ENCODE measurements at regions not wholly inside any gene's neighbourhood (a gene's known extent, or its start where the extent isn't known, plus 50 kb on each side); places are given as distances from the start of the nearest gene placed in this dataset.

GRCh38 chr6:21462519-21462852 lies 131.1 kb upstream of the SOX4 start:
- no peaks in the 10 kb centered on the region for H3F3A ChIP-seq (ENCODE audit: low read length, unreplicated experiment)
- no TSS peak for BruUV-seq (replicated peaks)
- H3K79me2 ChIP-seq (ENCODE audit: low read length), result no peaks in the 10 kb centered on the region
- DNase-seq (no peak), ATAC-seq (peak; percentile 50)
- H3K36me3 ChIP-seq (ENCODE audit: low read depth, low read length), result no peaks in the 10 kb centered on the region
- no peaks in the 10 kb centered on the region for H3K27me3 ChIP-seq (ENCODE audit: low read length)
- no peaks in the 10 kb centered on the region for H3K9me3 ChIP-seq (ENCODE audit: low read length)
- no peak overlapping the region for H3K27ac ChIP-seq (ENCODE audit: low read length)
- peak overlapping the region; percentile 21; the same call in 1 of the 2 replicates for H2AFZ ChIP-seq (ENCODE audit: low read length)
- H3K9me2 ChIP-seq (replicated peaks; ENCODE audit: low read length), result no peaks in the 10 kb centered on the region
- H4K20me1 ChIP-seq (ENCODE audit: low read length), result no peaks in the 10 kb centered on the region
- intact Hi-C loops (cut with micrococcal nuclease), result no loop called here
- TF ChIP-seq CTCF (conservative IDR thresholded peaks at IDR 0.05; ENCODE audit: low read depth, low read length), result no peak
- no peak for TF ChIP-seq EZH2 (IDR thresholded peaks at IDR 0.05; ENCODE audit: low read length, unreplicated experiment)
- no peak for TF ChIP-seq EZH2phosphoT487 (IDR thresholded peaks at IDR 0.05; ENCODE audit: borderline replicate concordance, low read length)
- ChIA-PET CTCF (no interaction called here), POLR2A (ENCODE audit: unreplicated experiment) (no interaction called here)
- H3K4me1 ChIP-seq (ENCODE audit: insufficient read depth, low read length), result no peaks in the 10 kb centered on the region
- no peak overlapping the region for H3K9ac ChIP-seq (ENCODE audit: low read length)
- H3K4me2 ChIP-seq (ENCODE audit: low read length), result no peak overlapping the region
- H3K4me3 ChIP-seq (ENCODE audit: low read length), result no peak overlapping the region

- ChIA-PET CTCF (no interaction called here), POLR2A (ENCODE audit: unreplicated experiment) (no interaction called here)
- DNase-seq, result no peak
- TF ChIP-seq EZH2phosphoT487 (IDR thresholded peaks at IDR 0.05; ENCODE audit: borderline replicate concordance, low read length), result no peak
- no peak for TF ChIP-seq EZH2 (IDR thresholded peaks at IDR 0.05; ENCODE audit: low read length, unreplicated experiment)
- no peak for TF ChIP-seq CTCF (conservative IDR thresholded peaks at IDR 0.05; ENCODE audit: low read depth, low read length)
- H3K9me2 ChIP-seq (replicated peaks; ENCODE audit: low read length), result 0 out of 2 replicates have a peak, but pooled peaks cover 3% of the 10 kb centered on the region
- H3K27me3 ChIP-seq (ENCODE audit: low read length), result no peaks in the 10 kb centered on the region
- H3K36me3 ChIP-seq (ENCODE audit: low read depth, low read length), result no peaks in the 10 kb centered on the region
- H3K9me3 ChIP-seq (ENCODE audit: low read length), result no peaks in the 10 kb centered on the region
- no peak overlapping the region for H3K4me2 ChIP-seq (ENCODE audit: low read length)
- intact Hi-C loops (cut with micrococcal nuclease), result no loop called here
- H3K4me1 ChIP-seq (ENCODE audit: insufficient read depth, low read length), result no peaks in the 10 kb centered on the region
- no peaks in the 10 kb centered on the region for H4K20me1 ChIP-seq (ENCODE audit: low read length)
- H3K79me2 ChIP-seq (ENCODE audit: low read length), result no peaks in the 10 kb centered on the region
- H2AFZ ChIP-seq (ENCODE audit: low read length), result no peak overlapping the region
- no TSS peak for BruUV-seq (replicated peaks)
- no peaks in the 10 kb centered on the region for H3F3A ChIP-seq (ENCODE audit: low read length, unreplicated experiment)
- no peak overlapping the region for H3K9ac ChIP-seq (ENCODE audit: low read length)
- ATAC-seq, result no peak
- H3K4me3 ChIP-seq (ENCODE audit: low read length), result no peak overlapping the region
- H3K27ac ChIP-seq (ENCODE audit: low read length), result no peak overlapping the region
These were observed 126.5 kb upstream of the SOX4 start for GRCh38 chr6:21467091-21467490.

GRCh38 chr6:21468461-21468860 lies 125.1 kb upstream of the SOX4 start:
- TF ChIP-seq EZH2 (IDR thresholded peaks at IDR 0.05; ENCODE audit: low read length, unreplicated experiment), result no peak
- TF ChIP-seq EZH2phosphoT487 (IDR thresholded peaks at IDR 0.05; ENCODE audit: borderline replicate concordance, low read length), result no peak
- TF ChIP-seq CTCF (conservative IDR thresholded peaks at IDR 0.05; ENCODE audit: low read depth, low read length), result no peak
- 0 out of 2 replicates have a peak, but pooled peaks cover 3% of the 10 kb centered on the region for H3K9me2 ChIP-seq (replicated peaks; ENCODE audit: low read length)
- DNase-seq, result no peak
- H3K9ac ChIP-seq (ENCODE audit: low read length), result no peak overlapping the region
- no peaks in the 10 kb centered on the region for H3K27me3 ChIP-seq (ENCODE audit: low read length)
- H2AFZ ChIP-seq (ENCODE audit: low read length), result no peak overlapping the region
- no peak overlapping the region for H3K27ac ChIP-seq (ENCODE audit: low read length)
- no peaks in the 10 kb centered on the region for H3K36me3 ChIP-seq (ENCODE audit: low read depth, low read length)
- H4K20me1 ChIP-seq (ENCODE audit: low read length), result no peaks in the 10 kb centered on the region
- H3K9me3 ChIP-seq (ENCODE audit: low read length), result no peaks in the 10 kb centered on the region
- ChIA-PET POLR2A (ENCODE audit: unreplicated experiment) (no interaction called here), CTCF (no interaction called here)
- no peaks in the 10 kb centered on the region for H3F3A ChIP-seq (ENCODE audit: low read length, unreplicated experiment)
- H3K79me2 ChIP-seq (ENCODE audit: low read length), result no peaks in the 10 kb centered on the region
- no peaks in the 10 kb centered on the region for H3K4me1 ChIP-seq (ENCODE audit: insufficient read depth, low read length)
- ATAC-seq, result no peak
- intact Hi-C loops (cut with micrococcal nuclease), result no loop called here
- no peak overlapping the region for H3K4me2 ChIP-seq (ENCODE audit: low read length)
- no TSS peak for BruUV-seq (replicated peaks)
- no peak overlapping the region for H3K4me3 ChIP-seq (ENCODE audit: low read length)
